Vagina (tissue), 2 donors: ENCODE measurements at regions not wholly inside any gene's neighbourhood (a gene's known extent, or its start where the extent isn't known, plus 50 kb on each side); places are given as distances from the start of the nearest gene placed in this dataset.
"Not testable (repeated sequence)": the region's sequence is repeated elsewhere in the genome, so short reads cannot be mapped to it uniquely, and the experiment has no call there.

Source experiments
- DNase-seq, 2 donors: peaks; one replicate each; pipeline ENCODE4 v3.0.0-alpha.2; 2017; ENCODE audit errors: extremely low spot score in 2 of 2
- H3K27ac ChIP-seq: fragments of 200-600 bp; sonication (generic); one replicate; pipeline ENCODE4 v1.5.1; 2019
- H3K27me3 ChIP-seq: fragments of 200-600 bp; sonication (generic); one replicate; pipeline ENCODE4 v1.5.1; 2019
- H3K36me3 ChIP-seq, 2 donors: fragments of 200-600 bp; sonication (generic); one replicate each; pipeline ENCODE4 v1.5.1; 2017 to 2019
- H3K4me1 ChIP-seq: fragments of 200-600 bp; sonication (generic); one replicate; pipeline ENCODE4 v1.5.1; 2019
- H3K4me3 ChIP-seq, 2 donors: fragments of 200-600 bp; sonication (generic); 1 replicate in 1 of 2; 2 replicates in 1 of 2; pipeline ENCODE4 v1.5.1; 2016 to 2019
- H3K9me3 ChIP-seq: fragments of 200-600 bp; sonication (generic); one replicate; pipeline ENCODE4 v1.5.1; 2019
- POLR2A ChIP-seq, 2 donors: fragments of 450-650 bp; IDR thresholded peaks; one replicate each; pipeline ENCODE4 v1.6.1; 2017; ENCODE audit warnings: antibody characterized with exemption in 2 of 2, mild to moderate bottlenecking in 2 of 2, moderate library complexity in 2 of 2
- POLR2AphosphoS5 ChIP-seq, 2 donors: sonication (generic); formaldehyde crosslinking; IDR thresholded peaks; one replicate each; pipeline ENCODE4 v1.9.0; 2017; ENCODE audit warnings: antibody characterized with exemption in 2 of 2, mild to moderate bottlenecking in 2 of 2, low read depth in 1 of 2; ENCODE audit not compliant: insufficient read depth in 1 of 2
- intact Hi-C: fragments of 100-400 bp; cut with DNase I; formaldehyde crosslinking; loops from one replicate; pipeline ENCODE4 v1.15.1; 2023
- TF ChIP-seq, protein P1 (sequence below), 3 experiments: fragments of 450-650 bp in 2 of 3; fragments of 200-600 bp in 1 of 3; sonication (generic) in 1 of 3; IDR thresholded peaks; one replicate each; pipeline ENCODE4 v1.5.1; 2017 to 2019; ENCODE audit warnings: antibody characterized with exemption in 3 of 3, mild to moderate bottlenecking in 2 of 3, moderate library complexity in 2 of 3

- H3K27ac ChIP-seq: no peak overlapping the region
- intact Hi-C loops: no loop called here
- no peak for TF ChIP-seq POLR2A (IDR thresholded peaks at IDR 0.05)
- no peak for TF ChIP-seq POLR2AphosphoS5 (IDR thresholded peaks at IDR 0.05; ENCODE audit: insufficient read depth in 1 of 2, low read depth in 1 of 2)
- TF ChIP-seq, protein P1, sequence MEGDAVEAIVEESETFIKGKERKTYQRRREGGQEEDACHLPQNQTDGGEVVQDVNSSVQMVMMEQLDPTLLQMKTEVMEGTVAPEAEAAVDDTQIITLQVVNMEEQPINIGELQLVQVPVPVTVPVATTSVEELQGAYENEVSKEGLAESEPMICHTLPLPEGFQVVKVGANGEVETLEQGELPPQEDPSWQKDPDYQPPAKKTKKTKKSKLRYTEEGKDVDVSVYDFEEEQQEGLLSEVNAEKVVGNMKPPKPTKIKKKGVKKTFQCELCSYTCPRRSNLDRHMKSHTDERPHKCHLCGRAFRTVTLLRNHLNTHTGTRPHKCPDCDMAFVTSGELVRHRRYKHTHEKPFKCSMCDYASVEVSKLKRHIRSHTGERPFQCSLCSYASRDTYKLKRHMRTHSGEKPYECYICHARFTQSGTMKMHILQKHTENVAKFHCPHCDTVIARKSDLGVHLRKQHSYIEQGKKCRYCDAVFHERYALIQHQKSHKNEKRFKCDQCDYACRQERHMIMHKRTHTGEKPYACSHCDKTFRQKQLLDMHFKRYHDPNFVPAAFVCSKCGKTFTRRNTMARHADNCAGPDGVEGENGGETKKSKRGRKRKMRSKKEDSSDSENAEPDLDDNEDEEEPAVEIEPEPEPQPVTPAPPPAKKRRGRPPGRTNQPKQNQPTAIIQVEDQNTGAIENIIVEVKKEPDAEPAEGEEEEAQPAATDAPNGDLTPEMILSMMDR (IDR thresholded peaks at IDR 0.05): no peak
Observed at GRCh38 chr6:141890661-141891060, 242.1 kb upstream of the GJE1 start.

DNA sequence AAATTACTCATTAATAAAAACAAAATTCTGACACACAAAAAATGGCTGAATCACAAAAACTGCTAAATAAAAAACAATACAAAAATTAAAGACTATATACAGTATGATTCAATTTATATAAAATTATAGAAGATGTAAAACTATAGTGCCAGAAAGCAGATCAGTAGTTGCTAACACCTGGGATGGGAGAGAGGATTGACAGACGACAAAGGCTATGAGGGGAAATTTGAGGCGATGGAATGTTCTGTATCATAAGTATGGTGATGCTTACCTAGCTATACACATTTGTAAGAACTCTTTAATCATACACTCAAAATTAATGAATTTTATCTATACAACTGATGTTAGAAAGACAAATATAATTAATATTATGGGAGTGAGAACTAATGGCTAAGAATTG is 247.9 kb upstream of the GJE1 start:
- intact Hi-C loops: no loop called here
- Histone ChIP-seq H3K9me3 (no peaks in the 10 kb centered on the region), H3K4me3 (no peak overlapping the region), H3K27me3 (no peaks in the 10 kb centered on the region), H3K36me3 (no peaks in the 10 kb centered on the region), H3K4me1 (no peaks in the 10 kb centered on the region), H3K27ac (no peak overlapping the region)
- TF ChIP-seq POLR2A (IDR thresholded peaks at IDR 0.05) (no peak), POLR2AphosphoS5 (IDR thresholded peaks at IDR 0.05; ENCODE audit: insufficient read depth in 1 of 2, low read depth in 1 of 2) (no peak)
- TF ChIP-seq, protein P1 (IDR thresholded peaks at IDR 0.05): no peak
- no peak for DNase-seq

More at GRCh38 chr6:141890661-141891060, 242.1 kb upstream of the GJE1 start:
- DNase-seq: no peak
- Histone ChIP-seq H3K4me3 (no peak overlapping the region), H3K4me1 (no peaks in the 10 kb centered on the region), H3K27me3 (no peaks in the 10 kb centered on the region), H3K36me3 (no peaks in the 10 kb centered on the region), H3K9me3 (no peaks in the 10 kb centered on the region)

DNA sequence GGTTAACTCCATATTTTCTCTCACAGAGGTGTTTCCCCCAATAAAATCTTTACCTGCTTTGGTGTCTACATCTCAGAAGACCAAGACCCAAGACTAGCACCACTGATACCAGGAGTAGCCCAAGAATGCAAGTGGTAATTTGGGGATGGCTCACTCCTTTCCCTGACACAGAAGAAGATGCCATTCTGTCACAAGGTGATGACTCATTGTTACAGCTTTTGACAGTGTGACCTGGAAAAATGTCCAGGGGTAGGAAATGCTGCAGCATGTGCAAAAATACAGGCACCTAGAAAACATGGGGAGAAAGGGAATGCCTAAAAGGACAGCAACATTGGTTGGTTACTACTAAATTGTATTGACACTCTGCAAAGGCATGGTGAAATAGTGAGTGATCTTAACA is 254.0 kb upstream of the GJE1 start:
- Histone ChIP-seq H3K4me1 (no peaks in the 10 kb centered on the region), H3K27me3 (no peaks in the 10 kb centered on the region), H3K36me3 (no peaks in the 10 kb centered on the region), H3K27ac (no peak overlapping the region), H3K9me3 (no peaks in the 10 kb centered on the region), H3K4me3 (no peak overlapping the region)
- TF ChIP-seq POLR2A (IDR thresholded peaks at IDR 0.05): no peak
- TF ChIP-seq, protein P1 (IDR thresholded peaks at IDR 0.05): no peak
- no peak for DNase-seq
- intact Hi-C loops: no loop called here

DNA sequence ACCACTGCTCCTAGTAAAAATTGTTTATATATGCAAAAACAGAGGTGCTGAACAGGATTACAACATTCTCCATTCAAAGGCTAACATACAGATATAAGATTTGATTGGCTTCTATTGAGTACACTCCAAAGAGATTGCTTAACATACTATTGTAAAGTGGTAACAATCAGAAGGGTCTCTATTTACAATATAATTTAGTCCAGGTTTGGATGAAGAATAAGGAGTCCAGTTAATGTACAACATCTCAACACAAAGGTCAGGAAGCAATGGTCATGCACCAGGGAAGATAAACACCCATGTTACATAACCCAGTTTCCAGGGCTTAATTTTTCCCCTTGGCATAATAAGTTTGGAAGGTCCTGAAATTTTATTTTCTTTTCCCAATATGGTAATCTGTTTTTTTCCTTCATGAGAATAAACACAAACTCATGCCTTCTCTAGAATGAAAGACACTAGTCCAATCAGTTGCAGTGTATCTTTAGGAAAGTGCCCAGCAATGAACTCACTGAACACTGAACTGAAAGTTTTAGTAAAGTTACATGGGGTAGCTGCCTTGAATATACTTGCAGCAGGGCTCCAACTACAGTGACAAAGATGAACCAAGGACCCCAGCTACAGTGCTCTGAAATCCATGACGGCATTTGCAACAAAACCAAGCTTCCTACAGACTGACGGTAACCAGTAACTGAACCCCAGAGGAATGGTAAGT is 255.3 kb upstream of the GJE1 start:
- intact Hi-C loops: no loop called here
- Histone ChIP-seq H3K9me3 (no peaks in the 10 kb centered on the region), H3K27me3 (no peaks in the 10 kb centered on the region), H3K4me3 (no peak overlapping the region), H3K36me3 (no peaks in the 10 kb centered on the region), H3K4me1 (no peaks in the 10 kb centered on the region), H3K27ac (no peak overlapping the region)
- no peak for DNase-seq
- no peak for TF ChIP-seq POLR2AphosphoS5 (IDR thresholded peaks at IDR 0.05; ENCODE audit: insufficient read depth in 1 of 2, low read depth in 1 of 2)
- no peak for TF ChIP-seq POLR2A (IDR thresholded peaks at IDR 0.05)
- TF ChIP-seq, protein P1 (IDR thresholded peaks at IDR 0.05): no peak

- Histone ChIP-seq H3K27ac (no peak overlapping the region), H3K9me3 (no peaks in the 10 kb centered on the region), H3K4me3 (no peak overlapping the region), H3K27me3 (no peaks in the 10 kb centered on the region), H3K4me1 (no peaks in the 10 kb centered on the region), H3K36me3 (no peaks in the 10 kb centered on the region)
- TF ChIP-seq, protein P1 (IDR thresholded peaks at IDR 0.05): no peak
- TF ChIP-seq POLR2A (IDR thresholded peaks at IDR 0.05) (no peak), POLR2AphosphoS5 (IDR thresholded peaks at IDR 0.05; ENCODE audit: insufficient read depth in 1 of 2, low read depth in 1 of 2) (no peak)
- no peak for DNase-seq
- intact Hi-C loops: no loop called here
Observed at GRCh38 chr6:141874930-141875602, 257.7 kb upstream of the GJE1 start.

DNA sequence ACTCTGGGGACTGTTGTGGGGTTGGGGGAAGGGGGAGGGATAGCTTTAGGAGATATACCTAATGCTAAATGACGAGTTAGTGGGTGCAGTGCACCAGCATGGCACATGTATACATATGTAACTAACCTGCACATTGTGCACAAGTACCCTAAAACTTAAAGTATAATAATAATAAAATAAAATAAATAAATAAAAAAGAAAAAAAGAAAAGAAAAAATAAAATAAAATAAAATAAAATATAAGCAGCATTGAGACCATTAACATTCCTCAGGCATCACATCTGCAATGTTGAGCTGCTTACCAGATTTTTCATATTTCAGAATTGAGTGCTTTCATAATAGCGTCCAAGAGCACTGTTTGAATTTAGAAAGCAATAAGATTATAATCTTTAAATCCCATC is 263.2 kb upstream of the GJE1 start:
- H3K27ac ChIP-seq, H3K36me3 ChIP-seq, DNase-seq, H3K9me3 ChIP-seq, H3K27me3 ChIP-seq, H3K4me3 ChIP-seq, intact Hi-C loops, H3K4me1 ChIP-seq: not testable (repeated sequence)
